Stimulated activated CD8-positive, alpha-beta memory T cell treated with anti-CD3 and anti-CD28 coated beads, Interleukin-4, amount 100 ng/mL, for 48 hours (primary cell): ENCODE measurements at regions not wholly inside any gene's neighbourhood (a gene's known extent, or its start where the extent isn't known, plus 50 kb on each side); places are given as distances from the start of the nearest gene placed in this dataset.

Experiments
- DNase-seq: peaks from one replicate; pipeline ENCODE4 v3.0.0-alpha.2; 2020

DNA sequence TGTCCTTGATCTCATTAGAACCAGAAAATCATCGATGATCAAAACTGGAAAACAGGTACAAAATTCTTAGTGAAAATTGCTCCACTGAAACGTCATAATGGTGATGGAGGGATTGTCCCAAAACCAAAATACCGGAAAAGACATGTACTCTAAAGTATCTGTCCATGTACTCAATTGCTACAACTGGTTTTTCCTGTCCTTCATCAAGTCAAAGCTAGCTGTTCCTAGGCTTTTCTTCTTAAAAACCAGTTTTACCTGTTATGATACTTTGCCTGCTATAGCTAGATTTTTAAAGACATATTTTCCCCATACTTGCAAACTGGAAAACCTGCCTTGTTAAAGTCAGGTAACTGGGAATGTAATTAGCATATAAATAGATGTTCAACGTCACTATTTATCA lies 50.5 kb upstream of the LRRC1 start:
- no peak for DNase-seq

DNA sequence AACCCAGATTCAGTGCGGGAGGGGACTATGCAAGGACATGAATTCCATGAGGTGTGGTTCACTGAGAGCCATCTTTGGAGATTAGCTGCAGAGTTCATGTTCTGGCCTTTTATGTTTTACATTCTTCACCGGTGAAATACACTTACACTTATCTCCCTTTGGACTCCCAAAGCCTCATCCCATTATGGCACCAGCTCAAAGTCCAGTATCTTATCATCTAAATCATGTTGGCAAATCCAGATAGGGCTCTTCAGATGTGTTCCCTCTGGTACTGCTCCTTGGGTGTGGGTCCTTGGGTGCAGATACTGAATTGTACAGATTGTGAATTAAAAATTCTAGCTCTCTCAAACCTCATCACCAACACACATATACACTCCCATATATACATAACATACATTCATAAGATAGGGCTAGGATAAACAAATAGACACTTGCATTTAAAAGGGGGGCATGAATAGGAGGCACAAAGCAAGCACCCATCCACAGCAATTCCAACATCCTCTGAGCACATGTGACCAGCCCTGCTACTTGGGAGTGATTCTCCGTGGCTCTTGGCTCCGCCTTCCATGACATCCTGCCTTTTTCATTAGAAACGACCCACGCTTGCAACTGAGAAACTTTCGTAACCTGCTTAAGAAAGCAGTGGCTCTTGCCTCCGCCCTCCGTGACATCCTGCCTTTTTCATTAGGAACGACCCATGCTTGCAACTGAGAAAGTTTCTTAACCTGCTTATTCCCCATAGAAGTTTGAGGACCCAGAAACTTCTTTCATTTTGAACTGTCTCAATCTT lies 53.6 kb upstream of the LRRC1 start:
- DNase-seq, result peak; percentile 50

- DNase-seq, result no peak
Observed at GRCh38 chr6:53737746-53738145, 57.1 kb upstream of the LRRC1 start.

GRCh38 chr6:53735896-53736295 lies 58.9 kb upstream of the LRRC1 start:
- no peak for DNase-seq

- DNase-seq, result peak; percentile 45
Observed at GRCh38 chr6:53734473-53735299, 60.1 kb upstream of the LRRC1 start.

DNA sequence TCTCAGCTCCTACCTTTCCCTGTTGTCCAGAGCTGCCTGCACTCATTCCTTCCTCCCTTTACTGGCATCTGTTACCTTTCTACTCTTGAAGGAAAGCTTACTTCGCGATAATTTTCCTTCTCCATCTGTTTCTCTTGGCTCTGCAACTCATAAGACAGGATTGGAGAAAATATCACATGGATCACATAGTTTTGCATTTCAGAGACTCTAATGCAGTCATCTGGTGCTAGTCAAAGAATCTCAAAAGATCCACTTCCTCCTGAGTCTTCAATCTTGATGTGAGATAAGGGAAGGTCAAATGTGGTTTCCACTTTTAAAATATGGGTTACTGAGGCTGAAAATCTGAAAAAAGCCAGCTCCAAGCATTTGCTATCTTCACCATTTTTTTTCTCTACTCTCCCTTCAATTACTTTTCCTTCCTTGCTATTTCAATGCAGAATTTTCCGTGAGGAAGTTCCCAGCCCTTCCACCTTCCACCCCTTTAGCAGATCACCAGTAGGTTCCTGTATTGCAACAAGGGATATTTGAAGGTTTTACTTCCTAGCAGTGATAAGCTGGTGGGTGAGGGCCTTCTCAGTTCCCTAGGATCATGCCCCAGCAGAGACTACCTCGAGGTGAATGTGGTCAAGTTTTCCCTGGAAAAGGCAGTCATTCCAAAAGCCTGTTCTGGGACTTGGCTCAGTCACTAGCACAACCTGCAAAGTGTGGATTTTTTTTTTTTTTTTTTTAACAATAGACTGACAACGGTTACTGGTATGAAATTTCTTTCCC lies 62.8 kb upstream of the LRRC1 start:
- DNase-seq, result no peak

GRCh38 chr6:53730767-53731166 lies 64.0 kb upstream of the LRRC1 start:
- DNase-seq, result no peak

- DNase-seq, result peak; percentile 66
Observed at GRCh38 chr6:53728570-53729194, 63.1 kb upstream of the KLHL31 start.

DNA sequence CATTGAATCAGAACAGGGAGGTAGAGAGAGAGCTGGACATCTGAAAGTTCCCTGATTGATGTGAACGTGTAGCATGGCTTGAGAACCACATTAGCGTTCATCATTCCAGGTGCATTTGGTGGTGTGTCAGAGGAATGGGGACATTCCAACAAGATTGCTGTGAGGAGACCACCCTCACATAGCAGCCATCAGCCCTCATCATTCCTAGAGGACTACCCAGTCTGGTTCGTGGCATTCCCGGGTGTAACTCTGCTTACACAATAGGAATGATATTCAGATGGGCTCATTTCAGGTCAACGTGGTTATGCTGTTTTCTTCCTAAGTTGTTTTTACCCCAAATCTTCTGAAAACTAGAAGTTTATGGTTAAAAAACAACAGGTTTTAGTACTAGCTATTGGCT lies 62.2 kb upstream of the KLHL31 start:
- no peak for DNase-seq

GRCh38 chr6:53725791-53726575 lies 60.4 kb upstream of the KLHL31 start:
- peak; percentile 86 for DNase-seq

GRCh38 chr6:53724501-53724900 lies 58.9 kb upstream of the KLHL31 start:
- no peak for DNase-seq

DNA sequence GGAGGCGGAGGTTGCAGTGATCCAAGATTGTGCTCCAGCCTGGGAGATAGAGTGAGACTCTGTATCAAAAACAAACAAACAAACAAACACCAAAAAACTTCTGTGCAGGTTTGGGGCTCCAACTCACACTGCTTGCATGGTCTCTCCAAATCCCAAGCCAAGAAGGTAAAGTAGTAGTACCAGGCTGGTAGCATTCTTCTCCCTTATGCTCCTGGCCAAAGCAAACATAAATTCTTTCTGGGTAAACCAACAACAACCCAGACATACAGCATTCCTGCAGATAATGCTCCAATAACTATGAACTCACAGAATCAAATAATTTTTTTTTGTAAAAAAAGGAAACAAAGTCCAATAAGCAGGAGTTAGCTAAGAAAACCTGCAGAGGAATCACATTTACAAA lies 57.8 kb upstream of the KLHL31 start:
- DNase-seq, result no peak

DNA sequence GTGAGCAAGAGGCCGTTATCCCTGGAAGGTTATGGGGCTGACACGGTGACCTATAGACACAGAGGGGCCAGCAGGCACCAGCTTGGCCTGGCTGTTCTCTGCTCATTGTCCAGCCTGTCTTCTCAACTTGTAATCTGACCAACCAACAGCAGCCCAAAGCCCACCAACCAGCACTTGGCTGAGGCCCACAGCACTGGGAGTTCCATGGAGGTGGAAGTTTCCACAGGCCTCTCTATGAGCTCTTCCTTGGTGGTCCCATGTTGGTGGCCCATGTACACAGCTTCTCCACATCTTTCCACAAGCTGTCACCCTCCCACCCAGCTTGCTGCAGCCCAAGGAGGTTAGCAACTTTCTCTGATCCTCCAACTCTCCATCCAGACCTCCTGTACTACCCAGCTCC lies 56.2 kb upstream of the KLHL31 start:
- DNase-seq, result no peak

GRCh38 chr6:53718597-53719460 lies 53.3 kb upstream of the KLHL31 start:
- DNase-seq, result no peak

- DNase-seq, result no peak
Observed at GRCh38 chr6:53717566-53717965, 52.0 kb upstream of the KLHL31 start.

DNA sequence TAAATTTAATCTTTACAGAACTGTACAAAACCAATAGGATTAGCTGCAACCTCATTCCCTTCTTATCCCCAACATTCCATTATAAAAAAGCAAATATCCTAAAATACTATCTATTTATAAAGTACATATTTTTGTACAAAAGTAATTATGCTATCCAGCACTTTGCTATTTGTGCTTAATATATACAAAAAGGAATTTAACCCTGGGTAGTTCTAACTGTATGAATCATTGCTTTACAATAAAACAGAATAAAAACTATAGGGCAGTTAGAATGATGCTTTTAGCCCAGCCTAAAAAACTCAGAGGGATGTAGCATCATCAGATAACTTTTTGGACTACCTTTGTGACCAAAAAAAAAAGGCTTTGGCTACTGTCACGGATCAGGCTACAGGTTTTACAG lies 49.9 kb upstream of the KLHL31 start:
- DNase-seq, result no peak
